HG03460 (cell line): ENCODE measurements at regions not wholly inside any gene's neighbourhood (a gene's known extent, or its start where the extent isn't known, plus 50 kb on each side); places are given as distances from the start of the nearest gene placed in this dataset.
"Not testable (repeated sequence)": the region's sequence is repeated elsewhere in the genome, so short reads cannot be mapped to it uniquely, and the experiment has no call there.

Source experiments
- ATAC-seq: cut with Tn5 transposase; IDR thresholded peaks from one replicate; pipeline ENCODE4 v1.9.1; 2021; ENCODE audit not compliant: unreplicated experiment

- ATAC-seq: no peak
These were observed 643.4 kb downstream of the ACTR3B start for GRCh38 chr7:153402721-153403541.

- no peak for ATAC-seq
These were observed 644.6 kb downstream of the ACTR3B start for GRCh38 chr7:153404124-153404523.

- ATAC-seq: no peak
These were observed 645.3 kb downstream of the ACTR3B start for GRCh38 chr7:153404781-153405279.

GRCh38 chr7:153405704-153406485 is 646.3 kb upstream of the DPP6 start:
- ATAC-seq: no peak

- no peak for ATAC-seq
These were observed 645.7 kb upstream of the DPP6 start for GRCh38 chr7:153406486-153406872.

- no peak for ATAC-seq
These were observed 644.7 kb upstream of the DPP6 start for GRCh38 chr7:153407291-153408046.

GRCh38 chr7:153408360-153409335 is 643.5 kb upstream of the DPP6 start:
- no peak for ATAC-seq

GRCh38 chr7:153409567-153410342 is 642.4 kb upstream of the DPP6 start:
- ATAC-seq: not testable (repeated sequence)

GRCh38 chr7:153410997-153411642 is 641.1 kb upstream of the DPP6 start:
- ATAC-seq: not testable (repeated sequence)

GRCh38 chr7:153412114-153412823 is 639.9 kb upstream of the DPP6 start:
- ATAC-seq: not testable (repeated sequence)

GRCh38 chr7:153412824-153413198 is 639.4 kb upstream of the DPP6 start:
- ATAC-seq: not testable (repeated sequence)

- no peak for ATAC-seq
These were observed 639.0 kb upstream of the DPP6 start for GRCh38 chr7:153413199-153413539.

- ATAC-seq: no peak
These were observed 638.5 kb upstream of the DPP6 start for GRCh38 chr7:153413540-153414287.

GRCh38 chr7:153414288-153414629 is 637.9 kb upstream of the DPP6 start:
- ATAC-seq: no peak

- no peak for ATAC-seq
These were observed 636.6 kb upstream of the DPP6 start for GRCh38 chr7:153415632-153416031.

GRCh38 chr7:153422291-153423209 is 629.6 kb upstream of the DPP6 start:
- ATAC-seq: no peak

GRCh38 chr7:153423210-153423590 is 629.0 kb upstream of the DPP6 start:
- no peak for ATAC-seq
